Testis (tissue), 2 donors: ENCODE measurements at regions not wholly inside any gene's neighbourhood (a gene's known extent, or its start where the extent isn't known, plus 50 kb on each side); places are given as distances from the start of the nearest gene placed in this dataset.

ENCODE experiments used
- DNase-seq: peaks from one replicate; pipeline ENCODE4 v3.0.0-alpha.2; 2019
- H3K27ac ChIP-seq, 2 donors: fragments of 200-600 bp; sonication (generic); one replicate each; pipeline ENCODE4 v1.5.1; 2019
- H3K27me3 ChIP-seq: fragments of 200-600 bp; sonication (generic); one replicate; pipeline ENCODE4 v1.5.1; 2019
- H3K36me3 ChIP-seq: fragments of 200-600 bp; sonication (generic); one replicate; pipeline ENCODE4 v1.5.1; 2017; ENCODE audit warnings: low read depth; ENCODE audit errors: missing control alignments
- H3K4me1 ChIP-seq: fragments of 200-600 bp; sonication (generic); one replicate; pipeline ENCODE4 v1.5.1; 2019
- H3K4me3 ChIP-seq, 2 donors: fragments of 200-600 bp; sonication (generic); one replicate each; pipeline ENCODE4 v1.5.1; 2017 to 2019
- H3K9me3 ChIP-seq: fragments of 200-600 bp; sonication (generic); one replicate; pipeline ENCODE4 v1.5.1; 2017
- CTCF ChIP-seq, 3 experiments: fragments of 450-650 bp in 2 of 3; fragments of 200-600 bp in 1 of 3; sonication (generic) in 1 of 3; IDR thresholded peaks; one replicate each; pipeline ENCODE4 v1.5.1; 2016 to 2019; ENCODE audit warnings: antibody characterized with exemption in 3 of 3, mild to moderate bottlenecking in 2 of 3, moderate library complexity in 1 of 3
- POLR2A ChIP-seq: fragments of 450-650 bp; IDR thresholded peaks from one replicate; pipeline ENCODE4 v1.6.1; 2017; ENCODE audit warnings: antibody characterized with exemption, mild to moderate bottlenecking, moderate library complexity
- WGBS, 2 donors: methylation state at CpG; one replicate each; pipeline ENCODE4 v1.1.5; 2018; 5-methylcytosine and 5-hydroxymethylcytosine counted together
- intact Hi-C: fragments of 100-400 bp; cut with DNase I; formaldehyde crosslinking; loops from one replicate; pipeline ENCODE4 v1.15.1; 2023; ENCODE audit warnings: low total_unique reads

GRCh38 chr16:66227766-66228530, 138.5 kb upstream of the CDH5 start:
- Histone ChIP-seq H3K4me1 (no peaks in the 10 kb centered on the region), H3K4me3 (no peak overlapping the region), H3K27me3 (no peaks in the 10 kb centered on the region), H3K27ac (no peak overlapping the region), H3K9me3 (no peaks in the 10 kb centered on the region), H3K36me3 (no peaks in the 10 kb centered on the region)
- 92 to 96% methylated on average over 8 of the region's 8 CpGs for WGBS, 2 donors
- DNase-seq, result no peak
- no peak for TF ChIP-seq POLR2A
- no peak for TF ChIP-seq CTCF (IDR thresholded peaks at IDR 0.05)
- intact Hi-C loops, result no loop called here

- H3K36me3 ChIP-seq, result no peaks in the 10 kb centered on the region
- no peak overlapping the region for H3K27ac ChIP-seq
- intact Hi-C loops, result no loop called here
- TF ChIP-seq POLR2A, result no peak
- no peak for TF ChIP-seq CTCF (IDR thresholded peaks at IDR 0.05)
- DNase-seq, result no peak
- H3K4me3 ChIP-seq, result no peak overlapping the region
- no peaks in the 10 kb centered on the region for H3K9me3 ChIP-seq
- WGBS, 2 donors, result 90% methylated on average over 5 of the region's 5 CpGs
- H3K27me3 ChIP-seq, result no peaks in the 10 kb centered on the region
- no peaks in the 10 kb centered on the region for H3K4me1 ChIP-seq
Measured at GRCh38 chr16:66226762-66227161, 139.7 kb upstream of the CDH5 start.

- H3K27ac ChIP-seq, result no peak overlapping the region
- H3K4me1 ChIP-seq, result no peaks in the 10 kb centered on the region
- 87 to 94% methylated on average over 5 of the region's 5 CpGs for WGBS, 2 donors
- no peaks in the 10 kb centered on the region for H3K9me3 ChIP-seq
- intact Hi-C loops, result no loop called here
- H3K27me3 ChIP-seq, result no peaks in the 10 kb centered on the region
- no peaks in the 10 kb centered on the region for H3K36me3 ChIP-seq
- TF ChIP-seq CTCF (IDR thresholded peaks at IDR 0.05) (no peak), POLR2A (no peak)
- H3K4me3 ChIP-seq, result no peak overlapping the region
- DNase-seq, result no peak
Measured at GRCh38 chr16:66225696-66226095, 140.8 kb upstream of the CDH5 start.

- no peak for DNase-seq
- TF ChIP-seq CTCF (IDR thresholded peaks at IDR 0.05), result no peak
- no peak for TF ChIP-seq POLR2A
- Histone ChIP-seq H3K27ac (no peak overlapping the region), H3K27me3 (no peaks in the 10 kb centered on the region), H3K4me3 (no peak overlapping the region), H3K9me3 (no peaks in the 10 kb centered on the region), H3K36me3 (no peaks in the 10 kb centered on the region), H3K4me1 (no peaks in the 10 kb centered on the region)
- 44 to 53% methylated on average over 8 of the region's 8 CpGs for WGBS, 2 donors
- intact Hi-C loops, result no loop called here
Measured at GRCh38 chr16:66224626-66225025, 141.9 kb upstream of the CDH5 start.

- 82 to 83% methylated on average over 2 of the region's 2 CpGs for WGBS, 2 donors
Measured at GRCh38 chr16:66224186-66224585, 142.3 kb upstream of the CDH5 start.

More at GRCh38 chr16:66224186-66224585, 142.3 kb upstream of the CDH5 start:
- no peaks in the 10 kb centered on the region for H3K36me3 ChIP-seq
- TF ChIP-seq CTCF (IDR thresholded peaks at IDR 0.05), result no peak
- intact Hi-C loops, result no loop called here
- no peak overlapping the region for H3K4me3 ChIP-seq
- no peaks in the 10 kb centered on the region for H3K9me3 ChIP-seq
- DNase-seq, result no peak
- H3K4me1 ChIP-seq, result no peaks in the 10 kb centered on the region
- no peaks in the 10 kb centered on the region for H3K27me3 ChIP-seq
- no peak overlapping the region for H3K27ac ChIP-seq
